ENCODE measurements at regions not wholly inside any gene's neighbourhood (a gene's known extent, or its start where the extent isn't known, plus 50 kb on each side); places are given as distances from the start of the nearest gene placed in this dataset.
A peak's percentile ranks its signal among the peaks of the same experiment; 100 is the strongest.

DNA sequence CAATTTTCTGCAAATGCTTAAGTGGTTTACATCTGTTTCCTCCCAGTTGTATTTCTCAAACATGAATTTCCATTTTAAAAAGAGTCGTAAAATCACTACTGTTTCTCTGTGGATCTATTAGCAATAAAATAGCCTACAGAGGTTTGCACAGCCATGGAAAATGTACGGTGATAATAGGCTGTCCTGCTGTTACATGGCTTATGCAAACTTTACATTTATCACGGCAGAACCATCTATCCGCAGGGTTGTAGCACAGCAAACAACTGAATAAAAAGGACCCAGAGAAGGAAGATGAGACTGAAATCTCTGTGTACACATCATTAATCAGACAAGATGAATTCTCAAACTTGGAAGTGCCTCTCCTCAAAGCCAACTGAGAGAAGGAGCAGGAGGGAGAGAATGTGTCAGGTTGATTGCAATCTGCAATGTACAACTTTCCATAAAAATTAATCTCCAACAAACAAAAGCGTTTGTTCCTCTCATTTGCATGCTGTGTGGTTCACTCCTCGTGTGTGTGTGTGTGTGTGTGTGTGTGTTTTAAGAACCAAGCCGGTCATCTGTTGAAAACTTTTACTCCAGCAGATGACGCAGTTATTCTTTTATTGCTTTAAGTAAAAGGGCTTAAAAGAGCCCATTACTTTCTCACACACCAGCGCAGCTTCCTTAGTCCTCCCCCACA is 279.3 kb downstream of the SKAP2 start:
- DNase-seq, result no peak
- no peaks in the 10 kb centered on the region for H3K9me3 ChIP-seq
- H3K27me3 ChIP-seq, result no peaks in the 10 kb centered on the region; the same call in 1 of the 2 replicates
- no peaks in the 10 kb centered on the region for H3K36me3 ChIP-seq
- no peak overlapping the region for H3K4me3 ChIP-seq

DNA sequence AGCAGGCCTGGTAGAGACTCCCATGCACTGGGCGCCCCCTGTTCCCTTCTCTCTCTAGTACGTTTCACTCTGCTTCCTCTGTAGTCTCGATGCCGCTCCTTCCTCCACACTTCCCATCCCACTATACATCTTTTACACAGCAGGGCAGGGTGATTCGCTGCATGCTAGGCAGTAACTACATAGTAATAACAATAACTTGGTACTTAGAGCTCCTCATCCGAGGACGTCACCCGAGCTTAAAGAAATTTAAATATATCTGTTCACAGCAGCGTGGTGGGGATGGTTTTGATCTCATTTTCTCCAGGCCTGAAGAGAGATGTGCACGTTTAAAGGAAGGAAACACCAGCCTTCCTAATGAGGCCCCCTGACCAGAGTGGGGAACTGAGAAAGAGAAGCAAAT is 276.9 kb downstream of the SKAP2 start:
- H3K36me3 ChIP-seq, result no peaks in the 10 kb centered on the region
- no peaks in the 10 kb centered on the region; the same call in 1 of the 2 replicates for H3K27me3 ChIP-seq
- H3K4me3 ChIP-seq, result no peak overlapping the region
- DNase-seq, result no peak
- no peaks in the 10 kb centered on the region for H3K9me3 ChIP-seq

DNA sequence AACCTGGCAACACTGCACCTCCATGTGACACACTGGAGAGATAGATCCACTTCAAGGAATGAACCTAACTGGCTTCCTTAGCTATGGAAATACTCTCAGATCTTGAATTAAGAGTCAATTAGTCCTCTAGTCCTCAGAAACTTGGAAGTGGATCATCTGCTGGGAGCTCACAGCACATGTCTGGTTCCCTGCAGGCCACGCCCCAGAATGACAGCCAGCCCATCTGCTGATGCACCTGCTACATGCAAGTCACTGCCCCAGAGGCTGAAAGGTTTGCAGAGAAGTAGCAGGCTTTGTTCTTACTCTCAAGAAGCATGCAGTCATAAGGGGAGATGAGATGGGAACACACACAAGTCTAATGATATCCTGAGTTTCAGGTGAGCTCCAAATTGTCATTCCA is 275.9 kb downstream of the SKAP2 start:
- Histone ChIP-seq H3K9me3 (no peaks in the 10 kb centered on the region), H3K4me3 (no peak overlapping the region), H3K36me3 (no peaks in the 10 kb centered on the region), H3K27me3 (no peaks in the 10 kb centered on the region; the same call in 1 of the 2 replicates)
- no peak for DNase-seq

GRCh38 chr7:26590709-26591108 is 273.7 kb downstream of the SKAP2 start:
- no peaks in the 10 kb centered on the region for H3K9me3 ChIP-seq
- H3K36me3 ChIP-seq, result no peaks in the 10 kb centered on the region
- H3K4me3 ChIP-seq, result no peak overlapping the region
- DNase-seq, result no peak
- H3K27me3 ChIP-seq, result no peaks in the 10 kb centered on the region

DNA sequence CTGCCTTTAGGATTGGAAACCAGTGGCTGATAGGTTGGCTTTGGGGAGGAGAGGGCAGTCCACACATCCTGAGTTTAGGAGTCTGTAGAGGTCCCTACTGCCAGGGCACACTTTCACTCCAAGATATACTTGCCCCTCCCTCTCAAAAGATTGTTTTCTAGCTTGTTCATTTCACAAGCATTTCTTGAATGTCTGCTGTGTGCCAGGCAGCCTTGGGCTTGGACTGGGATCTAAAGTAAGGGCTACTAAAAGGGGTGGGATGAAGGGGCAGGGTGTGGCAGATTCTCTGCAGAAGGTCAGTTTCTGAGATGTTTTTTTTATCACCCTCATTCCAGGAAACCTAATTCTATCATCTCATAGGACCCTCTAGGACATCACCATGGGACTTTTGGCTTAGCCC is 272.4 kb downstream of the SKAP2 start:
- no peaks in the 10 kb centered on the region for H3K9me3 ChIP-seq
- H3K4me3 ChIP-seq, result no peak overlapping the region
- no peaks in the 10 kb centered on the region for H3K36me3 ChIP-seq
- DNase-seq, result peak; percentile 82
- H3K27me3 ChIP-seq, result no peaks in the 10 kb centered on the region

DNA sequence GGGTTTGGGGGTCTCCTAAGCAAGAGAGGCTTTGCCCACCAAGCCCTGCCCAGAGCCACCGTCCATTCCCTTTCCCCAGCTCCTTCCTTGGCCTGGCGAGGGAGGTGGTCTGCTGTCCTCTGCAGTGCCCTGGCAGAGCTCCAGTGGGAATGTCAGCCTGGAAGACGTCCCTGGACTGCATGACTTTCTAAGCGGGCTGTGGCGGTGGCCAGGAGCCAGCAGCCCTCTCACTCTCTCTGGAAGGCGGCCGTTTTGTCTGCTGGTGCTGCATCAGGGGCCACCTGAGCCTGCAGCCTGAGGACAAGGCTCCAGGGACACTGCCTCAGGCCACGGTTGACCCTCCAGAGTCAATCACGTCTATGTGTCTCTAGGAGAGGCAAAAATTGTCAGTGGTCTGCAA is 271.0 kb downstream of the SKAP2 start:
- DNase-seq, result no peak
- Histone ChIP-seq H3K4me3 (no peak overlapping the region), H3K36me3 (no peaks in the 10 kb centered on the region), H3K27me3 (no peaks in the 10 kb centered on the region), H3K9me3 (no peaks in the 10 kb centered on the region)

GRCh38 chr7:26593896-26594295 is 270.5 kb downstream of the SKAP2 start:
- H3K36me3 ChIP-seq, result no peaks in the 10 kb centered on the region
- H3K9me3 ChIP-seq, result no peaks in the 10 kb centered on the region
- no peak for DNase-seq
- H3K4me3 ChIP-seq, result no peak overlapping the region
- H3K27me3 ChIP-seq, result no peaks in the 10 kb centered on the region

GRCh38 chr7:26594553-26594952 is 269.8 kb downstream of the SKAP2 start:
- Histone ChIP-seq H3K27me3 (no peaks in the 10 kb centered on the region), H3K4me3 (no peak overlapping the region), H3K9me3 (no peaks in the 10 kb centered on the region), H3K36me3 (no peaks in the 10 kb centered on the region)
- DNase-seq, result no peak

DNA sequence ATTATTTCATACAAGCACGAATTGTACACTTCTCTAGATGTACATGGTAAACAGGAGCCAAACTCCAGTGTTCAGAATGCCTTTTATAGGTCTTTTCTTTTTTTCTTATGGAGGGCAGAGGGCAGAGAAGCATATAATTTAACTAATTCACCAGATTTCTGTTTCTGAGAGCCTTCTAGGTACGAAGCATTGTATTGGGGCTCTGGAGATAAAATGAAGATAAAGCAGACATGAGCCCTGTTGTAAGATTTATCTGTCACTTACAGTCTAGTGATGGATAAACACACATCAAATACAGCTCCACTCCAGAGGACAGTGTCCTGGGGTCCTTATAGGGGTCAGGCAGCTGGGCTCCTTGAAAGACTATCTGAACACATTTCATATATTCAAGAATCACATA is 265.5 kb downstream of the SKAP2 start:
- Histone ChIP-seq H3K27me3 (no peaks in the 10 kb centered on the region), H3K9me3 (no peaks in the 10 kb centered on the region), H3K36me3 (no peaks in the 10 kb centered on the region), H3K4me3 (no peak overlapping the region)
- DNase-seq, result no peak

- Histone ChIP-seq H3K36me3 (no peaks in the 10 kb centered on the region), H3K4me3 (no peak overlapping the region), H3K9me3 (no peaks in the 10 kb centered on the region), H3K27me3 (no peaks in the 10 kb centered on the region)
- DNase-seq, result no peak
These were observed 264.4 kb downstream of the SKAP2 start for GRCh38 chr7:26599982-26600381.

DNA sequence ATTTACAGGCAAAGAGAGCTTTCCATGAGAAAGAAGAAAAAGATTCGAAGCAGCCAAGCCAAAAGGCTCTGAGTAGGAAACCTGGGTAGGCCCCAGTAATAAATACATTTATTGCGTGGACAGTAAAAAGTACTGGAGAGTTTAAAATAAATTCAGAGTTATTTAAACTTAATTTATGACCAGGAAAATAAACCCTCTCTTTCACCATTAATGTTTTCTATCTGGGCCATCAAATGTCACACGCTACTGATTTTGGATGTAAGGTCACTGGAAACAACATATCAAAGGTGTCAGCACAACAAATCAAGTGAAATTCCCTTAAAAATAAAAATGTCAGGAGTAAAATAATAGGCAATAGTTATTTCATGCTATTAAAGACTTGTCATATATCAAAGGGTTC is 264.0 kb downstream of the SKAP2 start:
- Histone ChIP-seq H3K9me3 (no peaks in the 10 kb centered on the region), H3K27me3 (no peaks in the 10 kb centered on the region), H3K36me3 (no peaks in the 10 kb centered on the region), H3K4me3 (no peak overlapping the region)
- DNase-seq, result no peak

GRCh38 chr7:26603631-26604030 is 260.8 kb downstream of the SKAP2 start:
- DNase-seq, result peak; percentile 69

DNA sequence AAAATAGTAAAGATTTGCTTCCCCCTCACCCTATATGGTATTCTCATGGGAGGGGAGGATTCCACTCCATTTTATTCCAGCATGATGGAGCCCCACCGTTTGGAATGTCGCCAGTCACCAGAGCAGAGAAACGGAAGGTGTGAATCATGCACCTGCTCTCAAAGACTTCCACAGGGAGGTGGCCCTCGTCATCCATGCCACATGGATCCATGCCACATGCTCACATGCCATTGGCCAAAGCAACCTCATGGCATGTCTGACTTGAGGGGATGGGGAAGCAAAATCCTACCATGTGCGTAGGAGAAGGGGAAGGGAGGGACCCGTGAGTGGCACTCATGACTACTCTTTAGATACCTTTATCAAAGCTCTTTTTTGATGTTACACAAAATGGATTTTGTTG is 256.0 kb downstream of the SKAP2 start:
- Histone ChIP-seq H3K9me3 (no peaks in the 10 kb centered on the region), H3K4me3 (no peak overlapping the region), H3K36me3 (no peaks in the 10 kb centered on the region), H3K27me3 (no peaks in the 10 kb centered on the region)
- DNase-seq, result no peak

More at GRCh38 chr7:26603631-26604030, 260.8 kb downstream of the SKAP2 start:
- Histone ChIP-seq H3K4me3 (no peak overlapping the region), H3K36me3 (no peaks in the 10 kb centered on the region), H3K9me3 (no peaks in the 10 kb centered on the region), H3K27me3 (no peaks in the 10 kb centered on the region)

DNA sequence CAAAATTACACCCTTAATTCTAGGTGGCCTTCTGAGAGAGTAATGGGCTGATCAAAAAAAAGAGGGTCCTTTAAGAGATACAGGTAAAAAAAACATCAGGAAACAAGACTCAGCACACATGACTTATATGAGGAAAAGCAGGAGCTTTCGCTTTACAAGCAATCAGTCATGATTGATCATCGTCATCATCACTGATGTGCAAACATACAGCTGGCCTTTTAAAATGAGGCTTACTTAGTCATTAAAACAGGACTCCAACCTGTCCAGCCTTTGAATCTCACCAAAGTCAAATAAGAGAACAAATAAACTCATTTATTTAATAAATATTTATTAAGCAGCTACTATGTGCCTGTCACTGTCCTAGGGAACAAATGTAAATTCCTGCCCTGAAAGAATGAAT is 255.3 kb downstream of the SKAP2 start:
- Histone ChIP-seq H3K36me3 (no peaks in the 10 kb centered on the region), H3K27me3 (no peaks in the 10 kb centered on the region), H3K9me3 (no peaks in the 10 kb centered on the region), H3K4me3 (no peak overlapping the region)
- DNase-seq, result no peak

- Histone ChIP-seq H3K9me3 (no peaks in the 10 kb centered on the region), H3K4me3 (no peak overlapping the region), H3K36me3 (no peaks in the 10 kb centered on the region), H3K27me3 (no peaks in the 10 kb centered on the region)
- no peak for DNase-seq
These were observed 254.9 kb downstream of the SKAP2 start for GRCh38 chr7:26609532-26609931.

DNA sequence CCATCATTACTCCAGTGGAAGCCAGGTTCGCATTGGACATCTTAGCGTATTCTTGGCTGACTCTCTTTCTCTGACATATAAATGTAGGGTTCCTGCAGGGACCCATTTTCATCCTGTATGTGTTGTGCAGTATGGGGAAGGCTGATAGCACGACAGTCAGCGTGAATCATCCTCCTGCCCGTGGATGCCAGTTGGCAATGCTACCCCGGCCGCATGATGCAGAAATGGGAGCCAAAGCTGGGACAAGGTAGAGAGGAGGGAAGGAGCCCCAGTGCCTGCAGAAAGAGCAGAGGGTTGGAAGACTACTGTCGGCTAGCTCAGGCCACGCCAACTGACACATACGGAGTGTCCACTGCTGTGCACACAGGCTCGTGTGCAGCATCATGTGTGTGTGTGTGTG is 251.6 kb downstream of the SKAP2 start:
- Histone ChIP-seq H3K27me3 (no peaks in the 10 kb centered on the region), H3K4me3 (no peak overlapping the region), H3K36me3 (no peaks in the 10 kb centered on the region), H3K9me3 (no peaks in the 10 kb centered on the region)
- peak; percentile 82 for DNase-seq

DNA sequence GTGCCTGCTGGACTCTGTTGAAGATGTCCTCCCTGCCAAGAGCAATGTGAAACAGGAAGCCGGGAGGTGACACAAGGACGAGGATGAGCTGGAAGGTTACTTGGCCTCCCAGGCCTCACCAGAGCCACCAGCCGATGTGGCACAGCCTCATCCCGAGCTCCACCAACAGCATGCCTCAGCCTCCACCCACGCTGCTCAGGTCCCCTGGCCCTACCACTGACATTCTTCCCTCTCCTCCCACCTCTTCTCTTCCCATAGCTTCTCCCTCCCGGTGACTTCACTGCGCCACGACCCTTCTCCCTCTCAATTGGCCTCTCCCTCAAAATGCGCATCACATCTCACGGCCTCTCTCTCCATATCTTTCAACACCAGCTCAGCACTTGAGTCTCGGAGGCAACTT is 249.9 kb downstream of the SKAP2 start:
- H3K9me3 ChIP-seq, result no peaks in the 10 kb centered on the region
- H3K27me3 ChIP-seq, result no peaks in the 10 kb centered on the region
- no peak overlapping the region for H3K4me3 ChIP-seq
- H3K36me3 ChIP-seq, result no peaks in the 10 kb centered on the region
- no peak for DNase-seq

DNA sequence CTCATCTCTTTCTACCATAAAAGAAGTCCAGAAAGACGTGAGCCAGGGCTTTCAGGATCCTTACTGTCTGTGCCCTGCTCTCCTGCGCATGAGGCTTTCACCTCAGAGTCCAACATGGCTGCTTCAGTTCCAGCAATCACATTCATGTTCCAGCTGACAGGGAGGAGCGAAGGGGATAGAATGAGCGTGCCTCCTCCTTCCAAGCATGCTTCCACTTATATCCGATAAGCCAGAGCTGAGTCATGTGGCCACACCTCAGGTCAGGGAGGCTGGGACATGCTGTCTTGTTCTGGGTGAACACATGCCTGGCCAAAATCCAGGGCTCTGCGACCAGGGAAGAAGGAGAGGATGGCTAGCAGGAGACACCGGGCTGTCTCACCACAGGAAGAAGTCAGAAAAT is 248.2 kb downstream of the SKAP2 start:
- DNase-seq, result peak; percentile 54
- no peaks in the 10 kb centered on the region for H3K36me3 ChIP-seq
- H3K9me3 ChIP-seq, result no peaks in the 10 kb centered on the region
- no peaks in the 10 kb centered on the region for H3K27me3 ChIP-seq
- no peak overlapping the region for H3K4me3 ChIP-seq

GRCh38 chr7:26617066-26617465 is 247.3 kb downstream of the SKAP2 start:
- H3K27me3 ChIP-seq, result no peaks in the 10 kb centered on the region
- H3K4me3 ChIP-seq, result no peak overlapping the region
- no peaks in the 10 kb centered on the region for H3K36me3 ChIP-seq
- no peaks in the 10 kb centered on the region for H3K9me3 ChIP-seq
- DNase-seq, result no peak

All from MG63 (cell line).